ENCODE measurements at regions not wholly inside any gene's neighbourhood (a gene's known extent, or its start where the extent isn't known, plus 50 kb on each side); places are given as distances from the start of the nearest gene placed in this dataset.

- DNase-seq (ENCODE audit: low read depth): peak; percentile 27
These were observed 617.7 kb upstream of the C9orf72 start for GRCh38 chr9:28190981-28191380.

GRCh38 chr9:28197653-28198052, 624.4 kb upstream of the C9orf72 start:
- DNase-seq (ENCODE audit: low read depth): no peak

- no peak for DNase-seq (ENCODE audit: low read depth)
These were observed 629.8 kb upstream of the C9orf72 start for GRCh38 chr9:28203036-28203435.

DNA sequence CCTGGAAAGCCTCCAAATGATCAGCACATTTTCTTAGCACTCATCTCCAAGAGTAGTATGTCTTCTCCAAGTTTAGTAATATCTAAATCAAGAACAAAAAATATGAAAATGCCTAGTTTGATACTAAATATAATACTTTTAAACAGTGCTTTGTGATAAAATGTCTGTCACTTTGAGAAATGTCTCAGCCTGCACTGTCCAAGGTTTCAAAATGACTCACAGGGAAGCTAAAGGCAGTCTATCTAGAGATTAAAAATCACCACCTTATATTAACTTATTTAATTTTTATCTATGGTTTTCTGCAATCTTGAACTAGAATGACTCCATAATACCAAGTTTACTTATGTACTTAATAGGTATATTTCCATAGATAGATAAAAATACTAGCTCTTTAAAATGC, 633.0 kb upstream of the C9orf72 start:
- no peak for DNase-seq (ENCODE audit: low read depth)

GRCh38 chr9:28207657-28208056, 634.4 kb upstream of the C9orf72 start:
- no peak for DNase-seq (ENCODE audit: low read depth)

DNA sequence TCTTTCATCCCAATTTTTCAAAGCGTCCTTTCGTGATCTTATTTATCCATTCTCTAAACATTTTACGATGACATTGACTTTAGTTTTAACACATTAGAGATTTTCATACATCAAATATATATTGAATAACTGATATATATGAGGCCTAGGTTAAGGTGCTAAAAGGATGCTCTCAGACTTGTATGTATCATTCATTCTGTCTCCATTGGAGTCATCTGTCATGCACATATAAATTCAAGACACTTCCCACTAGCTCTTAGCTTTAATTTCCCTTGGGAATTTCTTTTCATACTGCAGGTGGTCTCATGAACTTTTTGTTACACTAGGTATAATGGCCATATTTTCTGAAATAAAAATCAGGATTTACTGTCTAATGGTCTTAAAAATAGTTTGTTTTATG, 635.8 kb upstream of the C9orf72 start:
- no peak for DNase-seq (ENCODE audit: low read depth)

GRCh38 chr9:28212979-28213378, 639.7 kb upstream of the C9orf72 start:
- peak; percentile 90 for DNase-seq (ENCODE audit: low read depth)

- DNase-seq (ENCODE audit: low read depth): peak; percentile 60
These were observed 642.4 kb upstream of the C9orf72 start for GRCh38 chr9:28215536-28216299.

DNA sequence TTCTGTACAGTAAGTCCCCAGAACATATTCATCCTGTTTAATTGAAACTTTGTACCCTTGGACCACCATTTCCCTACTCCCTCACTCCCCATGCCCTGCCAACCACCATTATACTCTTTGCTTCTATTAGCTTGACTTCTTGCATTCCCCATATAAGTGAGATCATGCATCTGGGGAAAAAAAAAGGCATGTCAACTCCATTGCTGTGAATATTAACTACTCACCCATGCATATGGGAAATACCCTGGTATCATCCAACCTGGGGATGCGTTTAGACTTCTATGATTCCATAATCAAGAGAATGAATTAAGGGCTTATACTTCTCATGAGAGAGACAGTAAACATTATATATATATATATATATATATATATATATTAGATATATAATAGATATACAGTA, 659.4 kb upstream of the C9orf72 start:
- DNase-seq (ENCODE audit: low read depth): no peak

DNA sequence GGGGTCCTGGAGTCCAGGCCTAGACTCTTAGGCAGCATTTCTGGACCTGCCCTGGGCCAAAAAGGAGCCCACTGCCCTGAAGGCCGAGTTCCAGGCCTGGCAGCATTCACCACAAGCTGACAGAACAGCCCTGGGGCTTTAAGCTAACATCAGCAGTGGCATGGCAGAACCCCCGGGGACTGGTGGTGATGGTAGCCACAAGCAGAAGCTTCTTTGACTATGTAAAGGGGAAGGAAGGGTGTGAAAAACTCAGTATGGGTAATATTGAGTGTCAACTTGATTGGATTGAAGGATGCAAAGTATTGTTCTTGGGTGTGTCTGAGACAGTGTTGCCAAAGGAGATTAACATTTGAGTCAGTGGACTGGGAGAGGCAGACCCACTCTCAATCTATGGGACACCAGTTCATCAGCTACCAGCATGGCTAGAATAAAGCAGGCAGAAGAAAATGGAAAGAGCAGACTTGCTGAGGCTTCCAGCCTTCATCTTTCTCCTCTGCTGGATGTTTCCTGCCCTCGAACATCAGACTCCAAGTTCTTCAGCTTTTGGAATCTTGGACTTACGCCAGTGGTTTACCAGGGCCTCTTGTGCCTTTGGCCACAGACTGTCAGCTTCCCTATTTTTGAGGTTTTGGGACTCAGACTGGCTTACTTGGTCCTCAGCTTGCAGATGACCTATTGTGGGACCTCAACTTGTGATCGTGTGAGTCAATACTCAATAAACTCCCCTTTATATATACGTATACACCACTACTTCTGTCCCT, 661.0 kb upstream of the C9orf72 start:
- peak; percentile 12 for DNase-seq (ENCODE audit: low read depth)

DNA sequence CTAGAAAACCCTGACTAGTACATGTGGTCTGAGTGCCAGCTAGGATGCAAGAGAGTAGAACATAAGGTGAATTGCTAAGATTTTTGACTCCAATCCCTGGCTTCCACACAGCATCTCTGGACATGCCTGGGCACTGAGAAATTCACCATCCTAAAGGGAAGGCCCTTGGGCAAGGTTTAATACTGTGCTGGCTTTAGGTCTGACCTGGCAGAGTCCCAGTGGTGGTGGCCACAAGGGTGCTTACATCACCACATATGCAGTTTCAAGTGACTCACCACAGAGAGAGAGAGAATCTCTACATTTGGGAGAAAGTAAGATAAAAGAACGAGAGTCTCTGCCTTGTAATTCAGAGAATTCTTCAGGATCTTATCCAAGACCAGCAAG, 661.6 kb upstream of the C9orf72 start:
- DNase-seq (ENCODE audit: low read depth): peak; percentile 92

DNA sequence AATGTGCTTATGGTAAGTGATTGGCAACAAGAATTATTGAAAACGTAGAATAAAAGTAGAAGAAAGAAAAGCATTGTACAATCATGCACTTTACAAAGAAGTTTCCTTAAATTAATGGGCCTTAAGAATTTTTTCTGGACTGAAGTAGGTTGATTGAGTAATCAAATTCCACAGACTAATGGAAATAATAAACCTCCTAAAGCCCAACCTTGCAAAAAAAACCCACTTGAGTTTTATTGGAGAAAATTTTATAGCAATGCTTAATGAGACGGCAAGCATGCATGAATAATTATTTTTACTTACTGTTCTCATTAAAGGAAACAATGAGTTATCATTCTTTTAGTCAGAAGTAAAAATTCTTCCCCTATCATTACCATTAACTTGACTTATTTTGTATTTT, 676.1 kb upstream of the C9orf72 start:
- DNase-seq (ENCODE audit: low read depth): peak; percentile 47

DNA sequence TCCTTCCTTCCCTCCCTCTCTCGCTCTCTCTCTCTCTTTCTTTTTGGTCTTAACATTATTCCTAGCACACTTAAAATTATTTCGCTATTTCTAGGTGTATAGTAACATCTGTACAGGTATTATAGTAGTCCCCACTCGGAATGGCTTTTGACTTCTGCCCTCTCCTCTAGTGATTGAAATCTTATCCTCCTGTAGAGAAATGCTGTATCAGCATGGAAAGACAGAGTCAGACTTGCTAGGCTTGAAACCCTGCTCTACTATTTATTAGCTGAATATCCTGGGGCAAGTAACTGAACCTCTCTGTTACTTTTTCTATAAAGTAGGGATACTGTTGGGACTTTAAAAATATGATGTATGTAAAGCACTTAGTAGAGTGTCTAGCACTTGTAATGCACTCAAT, 681.9 kb upstream of the C9orf72 start:
- no peak for DNase-seq (ENCODE audit: low read depth)

GRCh38 chr9:28260330-28260729, 687.0 kb upstream of the C9orf72 start:
- no peak for DNase-seq (ENCODE audit: low read depth)

- peak; percentile 67 for DNase-seq (ENCODE audit: low read depth)
These were observed 691.1 kb upstream of the C9orf72 start for GRCh38 chr9:28264368-28264767.

- peak; percentile 64 for DNase-seq (ENCODE audit: low read depth)
These were observed 694.1 kb upstream of the C9orf72 start for GRCh38 chr9:28267351-28267750.

GRCh38 chr9:28270156-28270555, 696.9 kb upstream of the C9orf72 start:
- DNase-seq (ENCODE audit: low read depth): peak; percentile 65

DNA sequence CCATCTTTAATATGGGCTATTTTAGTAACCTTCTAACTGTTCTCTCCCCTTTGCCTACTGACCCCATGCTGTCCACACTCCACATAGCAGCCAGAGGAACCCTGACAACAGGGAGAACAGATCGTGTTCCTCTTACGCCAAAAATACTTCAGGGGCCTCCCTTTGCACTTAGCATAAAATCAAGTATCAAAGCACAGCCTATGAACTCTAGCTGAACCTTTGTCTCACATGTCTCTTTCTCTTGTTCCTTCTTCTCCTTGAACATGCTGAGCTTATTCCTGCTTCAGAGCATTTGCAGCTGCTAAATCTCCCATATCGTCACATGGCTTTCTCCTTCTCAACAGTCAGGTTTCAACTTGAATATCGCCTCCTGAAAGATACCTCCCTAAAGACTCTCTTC, 698.8 kb upstream of the C9orf72 start:
- DNase-seq (ENCODE audit: low read depth): no peak

DNA sequence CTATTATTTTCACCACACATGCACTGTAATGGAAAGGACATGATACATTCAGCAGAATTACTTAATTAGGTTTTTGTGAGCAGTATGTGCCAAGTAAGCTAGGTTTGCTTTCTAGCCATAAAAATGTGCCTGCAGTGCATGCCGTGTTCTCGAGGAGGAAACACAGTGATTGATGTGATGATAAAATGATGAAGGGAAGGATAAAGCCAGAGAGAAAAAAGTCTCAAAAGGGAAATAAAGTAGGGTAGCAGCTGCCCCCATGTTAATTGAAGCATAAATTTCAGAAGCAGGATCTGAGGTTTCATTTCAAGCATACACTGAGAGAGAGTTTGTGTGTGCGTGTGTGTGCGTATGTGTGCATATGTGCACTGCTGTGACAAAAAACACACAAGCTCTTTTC, 714.2 kb upstream of the C9orf72 start:
- DNase-seq (ENCODE audit: low read depth): no peak

DNA sequence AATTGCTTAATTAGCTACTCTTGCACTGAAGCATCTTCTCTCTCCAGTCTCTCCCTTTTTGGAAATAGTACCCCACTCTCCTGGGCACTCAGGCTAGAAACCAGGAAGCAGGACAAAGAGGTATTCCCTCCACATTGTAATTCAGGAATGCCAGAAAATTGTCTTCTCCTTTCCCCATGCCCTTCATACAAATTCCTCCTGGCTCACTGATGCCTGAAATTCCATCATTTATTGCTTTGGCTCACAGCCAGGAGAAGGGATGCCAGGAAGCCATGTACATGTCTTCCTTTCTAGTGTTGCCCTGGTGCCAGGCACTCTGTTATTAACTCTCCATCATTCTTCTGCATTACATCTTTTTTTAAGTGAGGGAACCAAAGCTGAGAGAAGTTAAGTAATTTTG, 716.5 kb upstream of the C9orf72 start:
- DNase-seq (ENCODE audit: low read depth): peak; percentile 7

GRCh38 chr9:28293369-28294090, 720.2 kb upstream of the C9orf72 start:
- peak; percentile 35 for DNase-seq (ENCODE audit: low read depth)

GRCh38 chr9:28301281-28301680, 728.0 kb upstream of the C9orf72 start:
- peak; percentile 8 for DNase-seq (ENCODE audit: low read depth)

GRCh38 chr9:28317745-28318144, 744.5 kb upstream of the C9orf72 start:
- no peak for DNase-seq (ENCODE audit: low read depth)
